Mesendoderm (in vitro differentiated cells): ENCODE measurements at regions not wholly inside any gene's neighbourhood (a gene's known extent, or its start where the extent isn't known, plus 50 kb on each side); places are given as distances from the start of the nearest gene placed in this dataset.
A peak's percentile ranks its signal among the peaks of the same experiment; 100 is the strongest.

Experiments used
- DNase-seq: peaks from one replicate; pipeline ENCODE4 v3.0.0; 2013
- H2AK5ac ChIP-seq: 2 replicates; pipeline ENCODE4 v1.6.1; 2013; ENCODE audit warnings: low read length, inconsistent platforms
- H2BK120ac ChIP-seq: 2 replicates; pipeline ENCODE4 v1.6.1; 2013; ENCODE audit warnings: low read depth, mild to moderate bottlenecking, low read length, moderate library complexity, mixed read lengths
- H2BK15ac ChIP-seq: replicated peaks from 2 replicates; pipeline ENCODE4 v1.6.1; 2013; ENCODE audit warnings: low read depth, mild to moderate bottlenecking, moderate library complexity
- H2BK5ac ChIP-seq: 2 replicates; pipeline ENCODE4 v1.6.1; 2013; ENCODE audit warnings: low read length, inconsistent platforms
- H3K18ac ChIP-seq: 2 replicates; pipeline ENCODE4 v1.6.1; 2013; ENCODE audit warnings: mild to moderate bottlenecking, low read length, mixed read lengths
- H3K23ac ChIP-seq: one replicate; pipeline ENCODE4 v1.6.1; 2013; ENCODE audit warnings: low read length
- H3K27ac ChIP-seq: 2 replicates; pipeline ENCODE4 v1.5.1; 2013; ENCODE audit warnings: low read depth, mild to moderate bottlenecking, inconsistent platforms, low read length, moderate library complexity
- H3K27me3 ChIP-seq: 2 replicates; pipeline ENCODE4 v1.6.1; 2013; ENCODE audit warnings: low read length, control low read depth, mild to moderate bottlenecking, inconsistent platforms; ENCODE audit not compliant: insufficient read depth, poor library complexity
- H3K36me3 ChIP-seq: 2 replicates; pipeline ENCODE4 v1.6.1; 2013; ENCODE audit warnings: low read length, inconsistent platforms; ENCODE audit not compliant: control insufficient read depth, insufficient read depth
- H3K4ac ChIP-seq: one replicate; pipeline ENCODE4 v1.6.1; 2013; ENCODE audit warnings: low read depth, mild to moderate bottlenecking, low read length, moderate library complexity
- H3K4me1 ChIP-seq: 2 replicates; pipeline ENCODE4 v1.6.1; 2013; ENCODE audit warnings: low read depth, low read length, inconsistent platforms; ENCODE audit not compliant: control insufficient read depth
- H3K4me2 ChIP-seq: 2 replicates; pipeline ENCODE4 v1.6.1; 2013; ENCODE audit warnings: low read length
- H3K4me3 ChIP-seq: 2 replicates; pipeline ENCODE4 v1.5.1; 2013; ENCODE audit warnings: mild to moderate bottlenecking, low read length
- H3K56ac ChIP-seq: one replicate; pipeline ENCODE4 v1.6.1; 2013; ENCODE audit warnings: low read length
- H3K79me1 ChIP-seq: 2 replicates; pipeline ENCODE4 v1.6.1; 2013; ENCODE audit warnings: low read length, inconsistent platforms
- H3K79me2 ChIP-seq: 2 replicates; pipeline ENCODE4 v1.6.1; 2013; ENCODE audit warnings: mild to moderate bottlenecking, low read length; ENCODE audit not compliant: control insufficient read depth, insufficient read depth
- H3K9ac ChIP-seq: 2 replicates; pipeline ENCODE4 v1.6.1; 2013; ENCODE audit warnings: low read length, inconsistent platforms
- H4K5ac ChIP-seq: one replicate; pipeline ENCODE4 v1.6.1; 2013; ENCODE audit warnings: low read length
- H4K8ac ChIP-seq: one replicate; pipeline ENCODE4 v1.6.1; 2013; ENCODE audit warnings: low read depth, mild to moderate bottlenecking, control low read depth, low read length, moderate library complexity
- WGBS: extraction: QIAGEN DNeasy Blood & Tissue Kit; methylation state at CpG from one replicate; pipeline ENCODE4 v1.1.7; 2013; ENCODE audit warnings: low lambda C conversion rate, missing lambda C conversion rate; ENCODE audit not compliant: insufficient coverage; ENCODE audit errors: extremely low coverage; 5-methylcytosine and 5-hydroxymethylcytosine counted together

DNA sequence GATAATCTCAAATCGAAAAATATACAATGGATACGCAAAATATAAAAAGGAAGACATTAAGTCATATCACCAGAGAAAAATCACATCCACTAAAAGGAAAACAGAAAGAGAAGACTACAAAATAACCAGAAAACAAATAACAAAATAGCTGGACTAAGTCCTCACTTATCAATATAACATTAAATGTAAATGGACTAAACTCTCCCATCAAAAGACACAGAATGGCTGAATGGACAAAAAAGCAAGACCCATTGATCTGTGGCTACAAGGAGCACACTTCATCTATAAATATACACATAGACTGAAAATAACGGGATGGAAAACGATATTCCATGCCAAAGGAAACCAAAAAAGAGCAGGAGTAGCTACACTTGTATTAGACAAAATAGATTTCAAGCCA is 161.0 kb upstream of the PRKD1 start:
- no peak overlapping the region for H3K4me3 ChIP-seq
- no CpG with 5 or more reads among the region's 4 CpGs for WGBS
- no peak overlapping the region for H3K18ac ChIP-seq
- H4K8ac ChIP-seq, result no peak overlapping the region
- H3K4me1 ChIP-seq, result no peaks in the 10 kb centered on the region
- H3K79me2 ChIP-seq, result no peaks in the 10 kb centered on the region
- H3K23ac ChIP-seq, result no peak overlapping the region
- no peak overlapping the region for H3K56ac ChIP-seq
- H3K9ac ChIP-seq, result no peak overlapping the region
- no peak overlapping the region for H2BK15ac ChIP-seq
- H3K36me3 ChIP-seq, result no peaks in the 10 kb centered on the region
- no peak overlapping the region for H3K4me2 ChIP-seq
- no peak overlapping the region for H3K4ac ChIP-seq
- H4K5ac ChIP-seq, result no peak overlapping the region
- H3K27ac ChIP-seq, result no peak overlapping the region
- H2BK120ac ChIP-seq, result no peak overlapping the region
- DNase-seq, result no peak
- no peaks in the 10 kb centered on the region for H3K27me3 ChIP-seq
- no peak overlapping the region for H2AK5ac ChIP-seq
- no peaks in the 10 kb centered on the region for H3K79me1 ChIP-seq
- H2BK5ac ChIP-seq, result no peak overlapping the region

DNA sequence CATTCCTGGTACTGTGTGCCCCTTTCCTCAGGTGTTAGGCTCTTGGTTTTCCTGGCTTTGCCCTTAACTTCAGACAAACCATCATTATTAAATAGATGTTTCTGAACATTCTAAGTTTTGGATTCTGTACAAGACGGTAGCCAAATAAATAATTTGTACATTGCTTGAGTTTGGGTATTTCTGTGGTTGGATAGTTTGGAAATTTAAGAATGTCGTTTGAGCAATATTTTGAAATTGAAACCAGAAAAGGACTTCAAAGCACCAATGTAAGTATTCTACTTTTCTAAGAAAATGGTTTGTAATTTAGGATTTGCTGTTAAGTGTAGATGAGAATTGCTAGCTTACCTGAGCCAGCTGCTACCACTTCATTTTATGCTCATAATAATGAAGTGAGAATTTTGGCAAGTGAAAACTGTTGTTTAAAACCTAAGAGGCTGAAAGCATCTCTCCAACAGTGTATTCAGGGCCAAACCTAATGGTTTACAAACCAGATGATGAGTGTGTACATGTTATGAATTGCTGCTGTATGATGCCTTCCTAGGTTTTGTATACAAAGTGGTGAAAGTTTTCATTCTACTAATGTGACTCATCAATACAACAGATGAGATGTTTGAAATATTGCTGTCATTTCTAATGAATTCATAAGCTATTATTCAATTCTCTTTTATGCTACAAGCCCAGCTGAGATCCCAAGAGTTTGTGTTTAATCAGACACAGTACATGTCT is 181.5 kb upstream of the PRKD1 start:
- no peak overlapping the region for H3K4ac ChIP-seq
- H3K36me3 ChIP-seq, result no peaks in the 10 kb centered on the region
- no peak overlapping the region for H3K27ac ChIP-seq
- H2BK120ac ChIP-seq, result no peak overlapping the region
- H3K4me2 ChIP-seq, result no peak overlapping the region
- H3K4me1 ChIP-seq, result no peaks in the 10 kb centered on the region
- no peak overlapping the region for H3K9ac ChIP-seq
- H2AK5ac ChIP-seq, result no peak overlapping the region
- no peaks in the 10 kb centered on the region for H3K79me2 ChIP-seq
- no peaks in the 10 kb centered on the region for H3K27me3 ChIP-seq
- no peak overlapping the region for H3K18ac ChIP-seq
- no peak overlapping the region for H3K56ac ChIP-seq
- no peak overlapping the region for H4K8ac ChIP-seq
- 100% methylated on average over 1 of the region's 2 CpGs for WGBS
- H3K23ac ChIP-seq, result no peak overlapping the region
- H3K4me3 ChIP-seq, result no peak overlapping the region
- no peak overlapping the region for H2BK5ac ChIP-seq
- H3K79me1 ChIP-seq, result no peaks in the 10 kb centered on the region
- no peak for DNase-seq
- no peak overlapping the region for H4K5ac ChIP-seq
- H2BK15ac ChIP-seq, result no peak overlapping the region

DNA sequence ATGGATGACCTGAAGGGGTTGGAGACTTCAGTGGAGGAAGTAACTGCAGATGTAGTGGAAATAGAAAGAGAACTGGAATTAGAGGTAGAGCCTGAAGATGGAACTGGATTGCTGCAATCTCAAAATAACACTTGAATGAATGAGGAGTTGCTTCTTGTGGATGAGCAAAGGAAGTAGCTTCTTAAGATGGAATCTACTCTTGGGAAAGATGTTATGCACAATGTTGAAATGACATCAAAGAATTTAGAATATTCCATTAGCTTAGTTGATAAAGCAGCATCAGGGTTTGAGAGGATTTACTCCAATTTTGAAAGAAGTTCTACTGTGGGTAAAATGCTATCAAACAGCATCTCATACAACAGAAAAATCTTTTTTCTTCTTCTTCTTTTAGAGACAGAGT is 186.4 kb upstream of the PRKD1 start:
- Histone ChIP-seq H2BK120ac (no peak overlapping the region), H3K79me2 (no peaks in the 10 kb centered on the region), H3K79me1 (no peaks in the 10 kb centered on the region), H3K4me2 (no peak overlapping the region), H3K23ac (no peak overlapping the region), H3K4me1 (peaks cover 3% of the 10 kb centered on the region), H3K36me3 (no peaks in the 10 kb centered on the region), H4K5ac (no peak overlapping the region), H3K27ac (no peak overlapping the region), H2BK5ac (no peak overlapping the region), H3K18ac (no peak overlapping the region), H3K27me3 (no peaks in the 10 kb centered on the region), H3K4me3 (no peak overlapping the region), H3K56ac (no peak overlapping the region), H3K9ac (no peak overlapping the region), H3K4ac (no peak overlapping the region), H2BK15ac (no peak overlapping the region), H4K8ac (no peak overlapping the region), H2AK5ac (no peak overlapping the region)
- no peak for DNase-seq

DNA sequence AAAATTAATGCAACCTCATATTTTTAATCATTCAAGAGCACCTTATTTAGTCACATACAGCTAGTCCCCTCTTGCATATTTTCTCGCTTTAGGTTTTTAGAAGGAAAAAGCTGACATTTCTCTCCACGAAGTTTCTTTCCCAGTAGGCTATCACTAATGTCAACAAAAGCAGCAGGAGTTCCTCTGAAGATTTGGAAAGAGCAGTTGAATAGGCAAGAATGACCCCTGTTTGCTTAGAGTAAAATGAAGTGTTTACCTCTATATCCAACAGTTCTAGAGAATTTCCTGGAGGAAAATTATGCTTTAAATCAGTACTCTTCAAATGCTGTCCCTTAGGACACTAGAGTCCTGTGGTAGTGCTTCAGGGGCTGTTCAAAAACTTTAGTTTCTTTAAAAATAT is 188.1 kb upstream of the PRKD1 start:
- no peaks in the 10 kb centered on the region for H3K79me2 ChIP-seq
- H3K27me3 ChIP-seq, result no peaks in the 10 kb centered on the region
- no peaks in the 10 kb centered on the region for H3K79me1 ChIP-seq
- no peak overlapping the region for H2AK5ac ChIP-seq
- DNase-seq, result peak; percentile 76
- H2BK120ac ChIP-seq, result no peak overlapping the region
- no peak overlapping the region for H3K18ac ChIP-seq
- H3K4me1 ChIP-seq, result peaks cover 3% of the 10 kb centered on the region
- H2BK5ac ChIP-seq, result no peak overlapping the region
- no peak overlapping the region for H3K23ac ChIP-seq
- WGBS, result no CpG with 5 or more reads among the region's 2 CpGs
- no peak overlapping the region for H2BK15ac ChIP-seq
- H3K56ac ChIP-seq, result no peak overlapping the region
- H4K5ac ChIP-seq, result no peak overlapping the region
- H3K4me2 ChIP-seq, result no peak overlapping the region
- H3K9ac ChIP-seq, result no peak overlapping the region
- H3K4ac ChIP-seq, result no peak overlapping the region
- no peak overlapping the region for H3K27ac ChIP-seq
- H3K4me3 ChIP-seq, result no peak overlapping the region
- no peaks in the 10 kb centered on the region for H3K36me3 ChIP-seq
- no peak overlapping the region for H4K8ac ChIP-seq

DNA sequence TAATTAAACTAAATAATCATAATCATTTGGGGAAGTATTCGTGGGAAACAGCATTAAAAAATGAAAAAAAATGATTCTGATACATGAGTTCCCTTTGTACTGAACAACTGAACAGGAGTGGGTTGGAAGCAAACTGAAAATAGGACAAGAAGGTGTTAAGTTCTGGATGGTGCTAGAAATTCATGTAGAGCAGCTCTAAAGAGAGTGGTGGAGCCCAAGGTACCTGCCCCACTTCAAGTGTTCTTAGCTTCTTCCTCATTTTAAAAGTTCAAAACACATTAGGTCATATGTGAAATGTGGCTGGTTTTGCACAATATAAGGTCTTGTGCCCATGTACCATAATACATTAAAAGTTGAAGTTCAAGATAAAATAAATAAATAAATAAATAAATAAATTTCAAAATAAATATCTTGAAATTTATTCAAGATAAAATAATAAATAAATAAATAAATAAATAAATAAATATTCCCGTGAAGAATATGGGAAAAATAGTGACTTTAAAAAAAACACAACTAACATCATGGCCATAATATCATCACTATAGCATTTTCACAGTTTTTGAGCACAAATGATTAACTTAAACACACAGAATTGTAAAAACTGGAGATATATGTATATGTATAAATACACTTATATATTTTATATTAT is 191.5 kb upstream of the PRKD1 start:
- H2AK5ac ChIP-seq, result no peak overlapping the region
- H3K79me2 ChIP-seq, result no peaks in the 10 kb centered on the region
- no peak overlapping the region for H2BK5ac ChIP-seq
- DNase-seq, result no peak
- H3K4ac ChIP-seq, result no peak overlapping the region
- no peak overlapping the region for H3K18ac ChIP-seq
- H4K5ac ChIP-seq, result no peak overlapping the region
- no peak overlapping the region for H3K27ac ChIP-seq
- no peak overlapping the region for H3K56ac ChIP-seq
- no peak overlapping the region for H3K4me2 ChIP-seq
- H3K4me1 ChIP-seq, result peaks cover 3% of the 10 kb centered on the region
- H3K9ac ChIP-seq, result no peak overlapping the region
- no peak overlapping the region for H2BK15ac ChIP-seq
- no peak overlapping the region for H4K8ac ChIP-seq
- H3K36me3 ChIP-seq, result no peaks in the 10 kb centered on the region
- no peak overlapping the region for H3K23ac ChIP-seq
- no peak overlapping the region for H3K4me3 ChIP-seq
- no peaks in the 10 kb centered on the region for H3K79me1 ChIP-seq
- no CpG with 5 or more reads among the region's 2 CpGs for WGBS
- no peak overlapping the region for H2BK120ac ChIP-seq
- H3K27me3 ChIP-seq, result no peaks in the 10 kb centered on the region
